Left lung (tissue), 4 donors: ENCODE measurements at regions not wholly inside any gene's neighbourhood (a gene's known extent, or its start where the extent isn't known, plus 50 kb on each side); places are given as distances from the start of the nearest gene placed in this dataset.
A peak's percentile ranks its signal among the peaks of the same experiment; 100 is the strongest.

Source experiments
- ATAC-seq: fragments of 200-7000 bp; cut with Tn5 transposase; one replicate; pipeline ENCODE4 v1.9.1; 2020; ENCODE audit warnings: moderate library complexity
- DNase-seq, 4 donors: peaks; one replicate each; pipeline ENCODE4 v3.0.0-alpha.2; 2013 to 2020
- H3K27ac ChIP-seq, 2 donors: fragments of 200-600 bp; sonication (generic) in 1 of 2; one replicate each; pipeline versions ENCODE4 v1.5.0 to v1.8.0; 2020 to 2021
- H3K27me3 ChIP-seq, 2 donors: fragments of 200-600 bp; sonication (generic) in 1 of 2; one replicate each; pipeline versions ENCODE4 v1.5.0 to v1.8.0; 2020 to 2021
- H3K36me3 ChIP-seq, 2 donors: fragments of 200-600 bp; sonication (generic) in 1 of 2; one replicate each; pipeline versions ENCODE4 v1.5.0 to v1.8.0; 2020 to 2021
- H3K4me1 ChIP-seq, 2 donors: fragments of 200-600 bp; one replicate each; pipeline ENCODE4 v1.8.0; 2021
- H3K4me3 ChIP-seq, 2 donors: fragments of 200-600 bp; sonication (generic) in 1 of 2; one replicate each; pipeline versions ENCODE4 v1.5.0 to v1.8.0; 2020 to 2021; ENCODE audit warnings: mild to moderate bottlenecking in 1 of 2
- H3K9me3 ChIP-seq, 2 donors: fragments of 200-600 bp; sonication (generic) in 1 of 2; one replicate each; pipeline versions ENCODE4 v1.5.0 to v1.8.0; 2020 to 2021
- intact Hi-C, 2 donors: fragments of 100-400 bp; cut with DNase I; formaldehyde crosslinking; loops; one replicate each; pipeline versions ENCODE4 v1.11.2 to v1.14.2; 2022
- TF ChIP-seq, protein P1 (sequence below), 2 donors: fragments of 200-600 bp; sonication (generic) in 1 of 2; IDR thresholded peaks; one replicate each; pipeline versions ENCODE4 v1.5.0 to v1.8.0; 2021; ENCODE audit warnings: antibody characterized with exemption in 2 of 2
- donor health status: DM: no; HTN: yes; CAD: no.
- donor health status: DM: no; HTN: no; CAD: no.

DNA sequence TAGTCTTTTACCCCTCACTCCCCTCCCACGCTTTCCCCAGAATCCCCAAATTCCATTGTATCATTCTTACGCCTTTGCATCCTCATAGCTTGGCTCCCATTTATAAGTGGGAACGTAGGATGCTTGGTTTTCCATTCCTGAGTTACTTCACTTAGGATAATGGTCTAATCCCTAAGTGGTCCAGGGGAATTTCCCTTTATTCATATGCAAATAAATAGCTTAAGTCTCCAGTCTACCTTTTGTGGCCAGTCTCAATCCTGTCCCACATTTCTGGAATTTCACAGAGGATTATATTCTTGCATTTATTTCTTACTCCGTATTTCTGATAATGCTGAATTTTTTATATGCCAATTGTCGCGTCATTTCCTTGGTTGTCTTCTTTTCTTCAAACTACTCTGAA lies 245.6 kb upstream of the DAB2 start:
- Histone ChIP-seq H3K36me3 (no peaks in the 10 kb centered on the region), H3K9me3 (no peaks in the 10 kb centered on the region), H3K4me3 (no peak overlapping the region), H3K27me3 (no peaks in the 10 kb centered on the region), H3K27ac (no peak overlapping the region), H3K4me1 (no peaks in the 10 kb centered on the region)
- ATAC-seq = no peak
- TF ChIP-seq, protein P1, sequence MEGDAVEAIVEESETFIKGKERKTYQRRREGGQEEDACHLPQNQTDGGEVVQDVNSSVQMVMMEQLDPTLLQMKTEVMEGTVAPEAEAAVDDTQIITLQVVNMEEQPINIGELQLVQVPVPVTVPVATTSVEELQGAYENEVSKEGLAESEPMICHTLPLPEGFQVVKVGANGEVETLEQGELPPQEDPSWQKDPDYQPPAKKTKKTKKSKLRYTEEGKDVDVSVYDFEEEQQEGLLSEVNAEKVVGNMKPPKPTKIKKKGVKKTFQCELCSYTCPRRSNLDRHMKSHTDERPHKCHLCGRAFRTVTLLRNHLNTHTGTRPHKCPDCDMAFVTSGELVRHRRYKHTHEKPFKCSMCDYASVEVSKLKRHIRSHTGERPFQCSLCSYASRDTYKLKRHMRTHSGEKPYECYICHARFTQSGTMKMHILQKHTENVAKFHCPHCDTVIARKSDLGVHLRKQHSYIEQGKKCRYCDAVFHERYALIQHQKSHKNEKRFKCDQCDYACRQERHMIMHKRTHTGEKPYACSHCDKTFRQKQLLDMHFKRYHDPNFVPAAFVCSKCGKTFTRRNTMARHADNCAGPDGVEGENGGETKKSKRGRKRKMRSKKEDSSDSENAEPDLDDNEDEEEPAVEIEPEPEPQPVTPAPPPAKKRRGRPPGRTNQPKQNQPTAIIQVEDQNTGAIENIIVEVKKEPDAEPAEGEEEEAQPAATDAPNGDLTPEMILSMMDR (IDR thresholded peaks at IDR 0.05) = no peak
- DNase-seq = no peak
- intact Hi-C loops = no loop called here

DNA sequence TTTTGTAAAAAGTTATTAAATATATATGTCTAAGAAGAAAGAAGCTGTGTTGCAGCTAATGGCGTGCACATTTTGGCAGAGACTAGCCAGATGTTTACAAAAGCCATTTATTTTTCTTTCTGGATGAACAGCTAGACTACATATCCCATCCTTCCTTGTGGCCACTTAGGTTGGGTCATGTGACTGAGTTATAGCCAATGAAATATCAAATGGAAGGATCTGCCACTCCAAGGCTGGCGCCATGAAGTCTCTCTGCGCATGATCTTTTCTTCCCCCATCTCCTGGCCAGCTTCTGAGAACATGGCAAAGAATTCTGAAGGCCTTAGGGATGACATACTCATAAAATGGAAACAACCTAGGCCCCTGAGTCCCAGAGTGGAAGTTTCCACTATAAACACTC lies 244.2 kb upstream of the DAB2 start:
- ATAC-seq = no peak
- DNase-seq = no peak
- TF ChIP-seq, protein P1 (IDR thresholded peaks at IDR 0.05) = no peak
- Histone ChIP-seq H3K4me1 (no peaks in the 10 kb centered on the region), H3K36me3 (no peaks in the 10 kb centered on the region), H3K27me3 (no peaks in the 10 kb centered on the region), H3K27ac (no peak overlapping the region), H3K9me3 (peaks cover 0 to 3% of the 10 kb centered on the region in 2 donors), H3K4me3 (no peak overlapping the region)
- intact Hi-C loops = no loop called here

DNA sequence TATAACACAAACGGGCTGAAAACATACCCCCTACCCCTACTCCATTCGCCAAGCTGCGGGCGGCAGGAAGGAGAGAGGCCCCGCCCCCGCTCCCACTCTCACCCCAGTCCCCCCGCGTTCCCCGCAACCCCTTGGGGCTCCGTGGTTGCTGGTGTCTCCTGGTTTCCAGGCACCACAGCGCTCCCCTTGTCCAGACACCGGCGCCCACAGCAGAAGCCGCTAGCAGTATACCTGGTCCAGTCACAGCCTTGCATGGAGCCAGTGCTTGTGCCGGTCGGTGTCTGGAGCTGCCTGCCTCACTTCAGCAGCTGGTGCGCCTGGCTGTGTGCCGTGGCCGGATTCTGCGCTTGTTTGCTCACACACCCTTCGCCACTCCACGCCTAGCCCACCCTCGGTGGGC lies 240.5 kb upstream of the DAB2 start:
- no peaks in the 10 kb centered on the region for H3K27me3 ChIP-seq
- no peak overlapping the region for H3K27ac ChIP-seq
- H3K4me1 ChIP-seq = no peaks in the 10 kb centered on the region
- H3K4me3 ChIP-seq = no peak overlapping the region
- H3K9me3 ChIP-seq = peaks cover 0 to 3% of the 10 kb centered on the region in 2 donors
- no peaks in the 10 kb centered on the region for H3K36me3 ChIP-seq
- DNase-seq = peak in 1 of 4 donors; percentile 67
- intact Hi-C loops = no loop called here
- ATAC-seq = no peak
- TF ChIP-seq, protein P1 (IDR thresholded peaks at IDR 0.05) = no peak

DNA sequence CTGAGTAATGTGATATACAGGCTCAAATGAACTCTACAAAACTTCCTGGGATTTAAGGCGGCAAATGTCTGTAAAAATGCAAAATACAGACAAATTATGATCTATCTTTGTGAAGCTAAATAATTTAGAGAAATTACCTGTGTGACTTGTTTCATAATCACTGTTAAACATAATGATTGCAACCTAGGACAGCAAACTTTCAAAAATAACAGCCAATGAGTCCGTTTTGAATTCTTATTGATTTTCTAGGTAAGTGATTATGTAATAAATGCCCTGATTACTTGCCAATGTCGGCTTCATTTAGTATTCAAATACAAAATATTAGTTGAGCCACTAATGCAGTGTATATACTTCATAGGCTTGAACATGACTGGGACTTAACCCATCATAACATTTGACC lies 238.2 kb upstream of the DAB2 start:
- Histone ChIP-seq H3K27ac (no peak overlapping the region), H3K4me1 (no peaks in the 10 kb centered on the region), H3K27me3 (no peaks in the 10 kb centered on the region), H3K9me3 (peaks cover 0 to 3% of the 10 kb centered on the region in 2 donors), H3K4me3 (no peak overlapping the region), H3K36me3 (no peaks in the 10 kb centered on the region)
- TF ChIP-seq, protein P1 (IDR thresholded peaks at IDR 0.05) = no peak
- DNase-seq (no peak), ATAC-seq (no peak)
- intact Hi-C loops = no loop called here

DNA sequence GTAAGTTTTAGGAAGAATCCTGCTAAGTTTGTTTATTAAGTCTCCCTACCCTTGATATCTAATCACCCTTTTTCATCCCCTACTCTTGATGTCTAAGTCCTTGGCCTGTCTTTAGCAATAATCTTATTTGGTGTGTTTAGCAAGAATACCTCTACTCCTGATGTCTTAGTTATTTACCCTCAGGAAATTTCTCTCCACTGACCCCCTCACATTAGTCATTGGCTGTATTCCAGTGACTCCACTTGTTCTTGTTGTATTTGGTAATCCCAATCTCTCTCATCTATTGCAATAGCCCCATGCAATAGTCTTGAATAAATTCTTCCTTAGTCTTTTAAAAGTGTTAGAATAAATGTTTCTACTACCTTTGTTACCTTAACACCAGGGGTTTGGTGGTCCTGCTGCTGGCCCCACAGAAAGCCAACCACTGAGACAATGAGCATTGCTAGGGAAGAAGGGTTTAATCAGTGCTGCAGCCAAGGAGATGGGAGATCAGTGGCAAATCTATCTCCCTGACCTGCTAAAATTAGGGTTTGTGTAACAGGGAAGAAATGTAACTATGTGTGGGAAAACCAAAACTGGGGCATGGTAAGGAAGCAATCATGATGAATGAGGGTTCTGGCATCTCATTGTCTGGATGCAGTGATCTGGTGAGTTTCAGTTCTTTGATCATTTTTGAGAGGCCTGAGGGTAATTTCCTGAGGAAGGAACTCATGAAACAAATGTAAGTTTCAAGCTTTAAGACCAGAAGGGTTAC lies 236.4 kb upstream of the DAB2 start:
- Histone ChIP-seq H3K9me3 (peaks cover 0 to 3% of the 10 kb centered on the region in 2 donors), H3K4me1 (no peaks in the 10 kb centered on the region), H3K27me3 (no peaks in the 10 kb centered on the region), H3K36me3 (no peaks in the 10 kb centered on the region), H3K4me3 (no peak overlapping the region), H3K27ac (no peak overlapping the region)
- DNase-seq = no peak
- ATAC-seq = no peak
- TF ChIP-seq, protein P1 (IDR thresholded peaks at IDR 0.05) = no peak
- intact Hi-C loops = no loop called here
